ENCODE measurements at regions not wholly inside any gene's neighbourhood (a gene's known extent, or its start where the extent isn't known, plus 50 kb on each side); places are given as distances from the start of the nearest gene placed in this dataset.

DNA sequence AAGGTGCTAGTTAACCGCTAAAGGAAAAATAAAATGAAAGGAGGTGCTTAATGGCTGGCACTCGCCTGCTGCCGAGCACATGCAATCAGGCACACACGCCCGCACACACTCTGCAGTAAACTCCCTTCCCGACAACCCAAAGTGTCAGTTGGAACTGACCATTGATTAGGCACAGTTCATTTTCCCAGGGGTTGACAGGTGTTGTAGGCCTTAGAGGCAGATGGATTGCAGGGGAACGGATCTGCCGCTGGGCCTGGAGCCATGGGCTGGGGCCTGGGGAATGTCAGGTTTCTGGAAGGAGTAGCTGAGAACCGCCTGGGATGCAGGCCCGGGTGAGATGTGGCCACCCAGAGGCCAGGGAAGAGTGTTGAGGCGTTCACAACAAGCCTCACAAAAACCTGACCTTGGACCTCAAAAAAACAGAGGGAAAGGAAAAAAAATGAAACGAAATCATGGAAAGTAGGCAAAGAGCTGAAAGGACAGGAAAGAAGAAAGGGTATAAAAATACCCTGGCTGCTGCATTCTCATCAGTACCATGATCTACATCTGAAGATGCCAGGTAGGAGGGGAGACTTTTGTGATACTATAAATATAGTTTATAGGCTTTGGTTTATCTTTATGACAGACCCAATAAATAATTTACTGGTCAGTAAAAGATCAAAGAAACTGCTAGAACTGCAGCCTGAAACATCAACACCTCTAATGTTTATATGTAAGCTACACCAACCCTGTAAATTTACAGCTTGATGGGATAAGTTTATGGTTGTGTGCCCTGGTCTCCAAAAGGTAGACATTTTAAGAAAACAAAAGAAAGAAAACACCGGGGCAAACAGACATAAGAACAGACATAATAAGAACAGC is 313.4 kb downstream of the BUD13 start:
- Mint-ChIP-seq H3K27ac (no peak overlapping the region), H3K4me1 (no peaks in the 10 kb centered on the region), H3K4me3 (no peak overlapping the region), H3K36me3 (ENCODE audit: low read depth) (no peaks in the 10 kb centered on the region), H3K27me3 (peaks cover 36% of the 10 kb centered on the region)
- no peak for ATAC-seq
- no peaks in the 10 kb centered on the region for H3K9me3 ChIP-seq (ENCODE audit: control insufficient read depth, low read length, poor library complexity, severe bottlenecking)
- no peak for DNase-seq

DNA sequence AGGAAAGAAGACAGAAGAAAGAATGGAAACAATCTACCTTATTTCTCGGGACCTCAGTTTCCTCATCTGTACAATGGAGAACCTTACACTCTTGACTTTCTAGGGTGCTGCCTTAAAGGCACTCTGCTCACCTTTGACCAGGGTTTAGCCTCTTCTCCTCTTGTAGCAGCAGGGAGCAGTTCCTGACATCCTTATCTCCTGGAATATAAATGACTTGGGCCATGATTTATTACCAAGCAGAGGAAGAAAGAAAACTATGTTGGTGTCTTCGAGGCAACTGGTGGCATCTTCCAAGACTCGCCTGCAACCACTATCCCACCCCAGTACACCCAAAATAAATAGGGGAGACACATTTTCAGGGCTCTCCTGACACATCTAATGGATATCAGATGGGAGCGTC is 314.2 kb downstream of the BUD13 start:
- ATAC-seq (no peak), DNase-seq (no peak)
- H3K4me3 Mint-ChIP-seq, result no peak overlapping the region
- no peaks in the 10 kb centered on the region for H3K4me1 Mint-ChIP-seq
- no peaks in the 10 kb centered on the region for H3K9me3 ChIP-seq (ENCODE audit: control insufficient read depth, low read length, poor library complexity, severe bottlenecking)
- no peaks in the 10 kb centered on the region for H3K36me3 Mint-ChIP-seq (ENCODE audit: low read depth)
- H3K27ac Mint-ChIP-seq, result no peak overlapping the region
- peaks cover 36% of the 10 kb centered on the region for H3K27me3 Mint-ChIP-seq

DNA sequence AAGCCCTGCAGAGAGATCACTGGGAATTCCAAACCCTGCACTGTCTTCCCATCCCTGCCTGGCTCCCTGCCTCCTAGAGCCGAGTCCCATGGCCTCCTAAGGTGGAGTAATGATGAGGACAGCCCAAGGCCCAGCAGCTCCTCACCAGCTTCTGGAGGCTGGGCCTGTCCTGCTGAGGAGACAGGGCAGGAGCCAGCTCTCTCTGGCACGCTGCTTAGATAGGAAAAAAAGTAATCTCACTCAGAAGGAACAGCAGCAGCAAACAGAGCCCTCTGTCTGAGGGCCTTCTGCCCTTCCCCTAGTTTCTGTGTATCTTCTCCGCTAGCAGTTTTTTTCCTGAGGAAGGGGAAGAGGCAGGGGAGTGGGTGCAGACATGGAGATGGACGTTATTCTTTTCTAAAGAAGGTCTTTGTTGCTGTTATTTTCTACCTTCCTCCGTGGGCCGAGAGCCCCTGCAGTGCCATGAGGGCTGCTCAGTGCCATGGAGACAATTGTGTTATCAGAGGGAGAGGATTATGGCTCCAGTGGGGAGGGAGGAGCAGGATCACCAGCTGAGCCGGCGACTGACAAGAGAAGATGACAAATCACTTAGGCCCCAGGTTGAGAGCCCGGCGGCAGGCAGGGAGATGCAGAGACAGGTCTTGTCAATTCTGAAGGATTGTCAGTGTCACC is 315.3 kb downstream of the BUD13 start:
- DNase-seq (no peak), ATAC-seq (no peak)
- no peak overlapping the region for H3K4me3 Mint-ChIP-seq
- H3K27ac Mint-ChIP-seq, result no peak overlapping the region
- no peaks in the 10 kb centered on the region for H3K36me3 Mint-ChIP-seq (ENCODE audit: low read depth)
- H3K9me3 ChIP-seq (ENCODE audit: control insufficient read depth, low read length, poor library complexity, severe bottlenecking), result no peaks in the 10 kb centered on the region
- peaks cover 36% of the 10 kb centered on the region for H3K27me3 Mint-ChIP-seq
- H3K4me1 Mint-ChIP-seq, result no peaks in the 10 kb centered on the region

DNA sequence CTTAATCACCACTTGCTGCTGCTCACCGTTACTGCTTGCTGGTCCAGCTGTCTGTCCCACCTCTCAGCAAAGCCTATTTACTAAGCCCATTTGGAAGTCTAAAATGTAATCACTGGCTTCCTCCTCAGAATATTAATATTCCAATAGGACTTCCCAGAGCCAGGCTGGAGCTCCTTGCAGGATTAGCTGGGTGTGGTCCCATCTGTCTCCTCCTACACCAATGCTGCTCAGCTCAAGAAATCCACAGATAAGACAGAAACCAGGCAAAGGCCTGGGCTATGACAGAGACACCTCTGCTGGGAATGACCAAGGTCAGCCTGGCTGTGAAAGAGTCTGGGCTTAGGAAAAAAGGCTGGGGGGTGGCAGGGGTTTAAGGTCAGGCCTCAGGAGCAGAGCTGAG is 317.8 kb downstream of the BUD13 start:
- H3K9me3 ChIP-seq (ENCODE audit: control insufficient read depth, low read length, poor library complexity, severe bottlenecking), result no peaks in the 10 kb centered on the region
- DNase-seq (no peak), ATAC-seq (no peak)
- Mint-ChIP-seq H3K4me1 (no peaks in the 10 kb centered on the region), H3K27ac (no peak overlapping the region), H3K27me3 (peaks cover 21% of the 10 kb centered on the region), H3K4me3 (no peak overlapping the region), H3K36me3 (ENCODE audit: low read depth) (no peaks in the 10 kb centered on the region)

DNA sequence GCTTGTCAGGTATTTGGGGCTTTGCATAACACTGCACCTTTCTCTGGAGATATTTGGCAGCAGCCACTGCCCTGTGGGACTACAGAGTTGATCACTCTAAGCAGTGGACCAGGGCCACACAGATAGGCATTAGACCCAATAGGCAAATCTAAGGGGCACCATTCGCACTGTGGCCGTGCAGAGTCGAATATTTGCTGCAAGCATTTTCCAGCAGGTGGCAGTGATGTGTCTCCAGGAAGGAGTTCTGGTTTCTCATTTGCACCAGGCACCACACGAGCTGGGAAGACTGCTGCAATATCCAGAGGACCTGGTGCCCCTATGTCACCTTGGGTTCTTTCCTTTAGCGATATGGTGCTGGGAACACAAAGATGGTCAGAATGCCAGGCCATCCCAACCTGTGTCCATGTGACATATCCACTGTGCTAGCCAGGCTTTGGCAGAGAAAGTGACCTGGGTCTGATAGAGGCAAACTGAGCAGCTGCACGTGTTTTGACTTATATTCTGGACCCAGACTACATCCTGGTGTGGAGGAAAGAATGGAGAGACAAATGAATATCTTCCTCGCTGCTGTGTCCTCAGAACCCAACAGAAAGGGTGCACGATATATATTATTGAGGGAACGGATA is 318.7 kb downstream of the BUD13 start:
- no peak overlapping the region for H3K27ac Mint-ChIP-seq
- no peak for DNase-seq

DNA sequence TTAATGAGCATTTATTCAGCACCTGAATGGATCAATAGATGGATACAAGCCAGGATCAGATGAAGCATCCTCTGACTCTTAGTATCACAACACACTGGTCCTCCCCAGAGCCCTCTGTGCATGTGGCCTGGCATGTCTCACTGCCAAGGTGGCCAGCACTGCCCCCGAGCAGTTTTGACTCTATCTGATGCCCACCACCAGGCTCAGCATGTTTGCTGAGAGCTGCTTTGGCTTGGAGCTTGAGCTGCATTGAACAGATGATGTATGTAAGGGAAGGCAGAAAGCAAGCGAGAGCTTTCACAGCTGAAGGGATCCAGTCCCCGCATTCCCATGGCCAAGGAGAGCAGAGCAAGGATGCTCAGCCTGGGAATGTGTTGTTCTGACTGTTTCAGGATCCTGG is 320.3 kb downstream of the BUD13 start:
- Mint-ChIP-seq H3K27me3 (peaks cover 7% of the 10 kb centered on the region), H3K27ac (no peak overlapping the region), H3K36me3 (ENCODE audit: low read depth) (no peaks in the 10 kb centered on the region), H3K4me1 (no peaks in the 10 kb centered on the region), H3K4me3 (no peak overlapping the region)
- H3K9me3 ChIP-seq (ENCODE audit: control insufficient read depth, low read length, poor library complexity, severe bottlenecking), result no peaks in the 10 kb centered on the region
- DNase-seq, result no peak
- no peak for ATAC-seq

More for the DNA sequence above, 318.7 kb downstream of the BUD13 start:
- no peak for ATAC-seq
- H3K9me3 ChIP-seq (ENCODE audit: control insufficient read depth, low read length, poor library complexity, severe bottlenecking), result no peaks in the 10 kb centered on the region
- H3K27me3 Mint-ChIP-seq, result peaks cover 13% of the 10 kb centered on the region
- H3K4me1 Mint-ChIP-seq, result no peaks in the 10 kb centered on the region
- H3K36me3 Mint-ChIP-seq (ENCODE audit: low read depth), result no peaks in the 10 kb centered on the region
- H3K4me3 Mint-ChIP-seq, result no peak overlapping the region

DNA sequence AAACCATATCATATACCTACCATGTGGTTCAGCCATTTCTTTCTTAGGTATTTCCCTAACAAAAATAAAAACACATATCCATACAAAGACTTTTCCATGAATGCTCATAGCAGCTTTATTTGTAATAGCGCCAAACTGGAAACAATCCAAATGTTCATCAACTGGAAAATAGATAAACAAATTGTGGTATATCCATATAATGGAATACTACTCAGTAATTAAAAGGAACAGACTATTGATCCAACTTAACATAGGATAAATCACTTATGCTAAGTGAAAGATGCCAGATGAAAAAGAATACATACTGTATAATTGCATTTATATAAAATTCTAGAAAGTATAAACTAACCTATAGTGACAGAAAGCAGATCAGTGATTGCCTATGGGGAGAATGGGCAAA is 323.3 kb downstream of the BUD13 start:
- DNase-seq (no peak), ATAC-seq (no peak)
- no peaks in the 10 kb centered on the region for H3K4me1 Mint-ChIP-seq
- no peak overlapping the region for H3K27ac Mint-ChIP-seq
- no peaks in the 10 kb centered on the region for H3K9me3 ChIP-seq (ENCODE audit: control insufficient read depth, low read length, poor library complexity, severe bottlenecking)
- no peaks in the 10 kb centered on the region for H3K36me3 Mint-ChIP-seq (ENCODE audit: low read depth)
- H3K4me3 Mint-ChIP-seq, result no peak overlapping the region
- H3K27me3 Mint-ChIP-seq, result peaks cover 8% of the 10 kb centered on the region

DNA sequence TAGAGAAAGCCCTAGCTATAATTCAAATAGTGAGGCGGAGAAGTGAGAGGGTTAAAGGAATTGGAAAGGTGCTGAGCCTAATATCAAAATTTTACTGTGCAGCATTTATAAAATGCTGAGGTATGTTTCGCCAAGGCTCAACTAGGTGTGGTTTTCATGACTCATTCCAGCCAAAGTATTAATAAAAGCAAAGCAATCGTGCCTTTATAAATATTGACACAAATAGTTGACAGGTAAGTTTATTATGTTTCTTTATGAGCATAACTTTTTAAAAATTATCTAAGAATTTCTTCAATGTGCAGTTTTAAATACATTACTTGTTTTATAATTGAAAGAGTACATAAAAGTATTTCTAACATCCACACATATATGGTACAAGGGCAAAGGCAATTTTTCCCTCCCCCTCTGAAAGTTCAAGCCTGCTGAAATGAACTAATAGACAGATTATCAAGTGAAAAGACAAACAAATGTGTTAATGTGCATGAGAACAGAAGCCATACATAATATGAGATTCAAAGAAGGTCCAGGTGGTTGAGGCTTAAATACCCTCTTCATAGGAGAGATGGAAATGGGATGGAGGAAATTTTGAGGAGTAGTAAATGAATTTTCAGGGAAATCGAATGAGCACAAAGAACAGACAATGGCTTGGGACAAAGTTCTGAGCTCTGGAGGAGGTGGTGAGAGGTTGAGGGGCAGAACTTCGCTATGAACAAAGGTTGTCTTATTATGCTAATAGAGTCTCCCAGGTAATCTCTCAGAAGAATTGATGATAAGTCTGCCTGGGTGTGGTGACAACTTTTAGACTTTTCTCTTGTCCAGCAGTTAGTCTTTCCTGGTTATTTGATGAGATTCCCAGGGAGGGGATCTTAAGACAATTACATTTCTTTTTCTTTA is 326.5 kb downstream of the BUD13 start:
- ATAC-seq (no peak), DNase-seq (no peak)
- no peaks in the 10 kb centered on the region for H3K9me3 ChIP-seq (ENCODE audit: control insufficient read depth, low read length, poor library complexity, severe bottlenecking)
- no peaks in the 10 kb centered on the region for H3K36me3 Mint-ChIP-seq (ENCODE audit: low read depth)
- H3K4me1 Mint-ChIP-seq, result no peaks in the 10 kb centered on the region
- H3K27ac Mint-ChIP-seq, result no peak overlapping the region
- H3K27me3 Mint-ChIP-seq, result peaks cover 8% of the 10 kb centered on the region
- no peak overlapping the region for H3K4me3 Mint-ChIP-seq

DNA sequence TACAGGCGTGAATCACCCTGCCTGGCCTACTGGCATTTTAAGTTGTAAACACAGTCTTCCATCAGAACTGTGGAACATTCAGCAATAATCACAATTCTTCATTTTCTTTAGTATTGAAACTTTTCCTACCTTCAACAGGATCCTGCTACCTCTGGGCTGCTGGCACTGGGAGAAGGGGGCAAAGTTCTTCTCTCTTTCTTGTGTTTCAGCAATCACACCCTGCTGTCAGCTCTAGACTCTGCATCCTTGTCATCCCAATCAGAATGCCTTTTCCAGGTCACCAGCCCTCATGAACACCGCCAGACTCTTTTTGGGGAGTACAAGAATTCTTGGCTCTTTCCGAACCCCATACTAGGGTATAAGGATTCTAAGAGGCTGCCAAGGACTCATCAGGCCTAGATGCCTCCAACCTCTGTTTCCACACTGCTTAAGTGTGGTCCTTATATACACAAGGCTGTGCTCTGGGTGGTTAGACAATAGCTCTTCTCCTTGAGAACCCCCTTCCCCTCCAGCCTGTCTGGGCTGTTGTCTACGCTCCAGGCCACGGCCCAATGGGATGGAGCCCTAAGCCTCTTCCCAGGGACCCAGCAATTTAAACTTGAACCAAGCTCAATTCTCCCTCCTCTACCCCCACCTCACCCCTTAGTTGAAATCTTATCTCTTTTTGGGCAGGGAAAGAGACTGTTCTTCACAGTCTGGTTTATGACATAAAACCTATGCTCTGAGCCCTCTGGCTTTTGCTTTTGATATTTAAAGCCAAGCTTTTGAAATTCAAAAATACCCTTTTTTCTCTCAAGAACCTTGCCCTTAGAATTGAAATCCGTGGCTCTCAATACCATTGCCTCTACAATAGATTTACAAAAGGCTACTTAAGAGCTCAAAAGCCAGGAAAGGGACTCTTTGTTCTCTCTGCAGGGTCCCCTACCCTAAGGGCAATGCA is 327.4 kb downstream of the BUD13 start:
- ATAC-seq, result no peak

DNA sequence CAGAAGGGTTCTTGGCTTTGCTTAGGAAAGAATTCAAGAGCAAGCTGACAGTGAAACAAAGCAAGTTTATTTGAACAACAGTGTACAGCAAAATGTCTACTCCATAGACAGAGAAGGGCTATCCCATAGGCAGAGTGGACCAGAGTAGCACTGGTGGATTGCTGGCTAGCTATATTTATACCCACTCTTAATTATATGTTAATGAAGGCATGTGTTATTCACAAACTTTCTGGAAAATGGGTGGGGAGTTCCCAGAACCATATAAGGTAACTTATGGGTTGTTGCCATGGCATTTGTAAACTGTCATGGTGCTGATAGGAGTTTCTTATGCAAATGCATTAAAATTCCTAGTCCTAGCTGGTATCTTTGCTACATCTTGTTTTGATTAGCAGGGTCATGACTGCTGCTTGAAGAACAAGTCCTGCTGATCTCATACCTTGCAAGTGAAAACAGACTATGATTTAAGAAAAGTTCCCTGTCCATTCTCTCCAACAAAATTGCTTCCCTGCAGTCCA is 330.5 kb downstream of the BUD13 start:
- Mint-ChIP-seq H3K4me1 (no peaks in the 10 kb centered on the region), H3K4me3 (no peak overlapping the region), H3K27ac (no peak overlapping the region), H3K36me3 (ENCODE audit: low read depth) (no peaks in the 10 kb centered on the region), H3K27me3 (peaks cover 4% of the 10 kb centered on the region)
- DNase-seq (no peak), ATAC-seq (no peak)
- no peaks in the 10 kb centered on the region for H3K9me3 ChIP-seq (ENCODE audit: control insufficient read depth, low read length, poor library complexity, severe bottlenecking)

More for the DNA sequence above, 327.4 kb downstream of the BUD13 start:
- no peaks in the 10 kb centered on the region for H3K36me3 Mint-ChIP-seq (ENCODE audit: low read depth)
- H3K4me3 Mint-ChIP-seq, result no peak overlapping the region
- no peaks in the 10 kb centered on the region for H3K9me3 ChIP-seq (ENCODE audit: control insufficient read depth, low read length, poor library complexity, severe bottlenecking)
- no peaks in the 10 kb centered on the region for H3K4me1 Mint-ChIP-seq
- no peak overlapping the region for H3K27ac Mint-ChIP-seq
- H3K27me3 Mint-ChIP-seq, result peaks cover 8% of the 10 kb centered on the region
- DNase-seq, result no peak

DNA sequence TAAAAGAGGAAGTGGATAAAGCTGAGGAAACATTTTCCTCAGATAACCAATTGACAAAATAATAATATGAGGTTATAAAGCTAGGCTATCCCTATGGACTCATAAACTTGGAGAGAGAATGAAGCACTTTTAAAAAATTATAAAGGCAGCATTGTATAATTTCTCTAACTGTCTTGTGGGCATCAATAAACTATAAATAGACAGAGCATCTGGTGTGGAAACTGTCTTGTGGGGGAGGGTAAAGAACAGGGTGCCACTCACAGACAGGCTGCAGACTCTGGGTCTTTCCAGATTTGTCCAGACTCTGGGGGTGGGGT is 333.5 kb downstream of the BUD13 start:
- H3K4me3 Mint-ChIP-seq, result no peak overlapping the region
- H3K9me3 ChIP-seq (ENCODE audit: control insufficient read depth, low read length, poor library complexity, severe bottlenecking), result no peaks in the 10 kb centered on the region
- DNase-seq (no peak), ATAC-seq (no peak)
- H3K27me3 Mint-ChIP-seq, result peaks cover 2% of the 10 kb centered on the region
- no peaks in the 10 kb centered on the region for H3K36me3 Mint-ChIP-seq (ENCODE audit: low read depth)
- H3K4me1 Mint-ChIP-seq, result no peaks in the 10 kb centered on the region
- H3K27ac Mint-ChIP-seq, result no peak overlapping the region

Measured in T-helper 17 cell (primary cell).